ENCODE measurements at regions not wholly inside any gene's neighbourhood (a gene's known extent, or its start where the extent isn't known, plus 50 kb on each side); places are given as distances from the start of the nearest gene placed in this dataset.

- TF ChIP-seq, protein P1, sequence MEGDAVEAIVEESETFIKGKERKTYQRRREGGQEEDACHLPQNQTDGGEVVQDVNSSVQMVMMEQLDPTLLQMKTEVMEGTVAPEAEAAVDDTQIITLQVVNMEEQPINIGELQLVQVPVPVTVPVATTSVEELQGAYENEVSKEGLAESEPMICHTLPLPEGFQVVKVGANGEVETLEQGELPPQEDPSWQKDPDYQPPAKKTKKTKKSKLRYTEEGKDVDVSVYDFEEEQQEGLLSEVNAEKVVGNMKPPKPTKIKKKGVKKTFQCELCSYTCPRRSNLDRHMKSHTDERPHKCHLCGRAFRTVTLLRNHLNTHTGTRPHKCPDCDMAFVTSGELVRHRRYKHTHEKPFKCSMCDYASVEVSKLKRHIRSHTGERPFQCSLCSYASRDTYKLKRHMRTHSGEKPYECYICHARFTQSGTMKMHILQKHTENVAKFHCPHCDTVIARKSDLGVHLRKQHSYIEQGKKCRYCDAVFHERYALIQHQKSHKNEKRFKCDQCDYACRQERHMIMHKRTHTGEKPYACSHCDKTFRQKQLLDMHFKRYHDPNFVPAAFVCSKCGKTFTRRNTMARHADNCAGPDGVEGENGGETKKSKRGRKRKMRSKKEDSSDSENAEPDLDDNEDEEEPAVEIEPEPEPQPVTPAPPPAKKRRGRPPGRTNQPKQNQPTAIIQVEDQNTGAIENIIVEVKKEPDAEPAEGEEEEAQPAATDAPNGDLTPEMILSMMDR (IDR thresholded peaks at IDR 0.05) = no peak
- no peak for TF ChIP-seq POLR2A (IDR thresholded peaks at IDR 0.05)
These were observed 103.4 kb upstream of the AHI1 start for GRCh38 chr6:135600931-135601330.
